ENCODE measurements at regions not wholly inside any gene's neighbourhood (a gene's known extent, or its start where the extent isn't known, plus 50 kb on each side); places are given as distances from the start of the nearest gene placed in this dataset.

- TF ChIP-seq CTCF (IDR thresholded peaks at IDR 0.05; ENCODE audit: low read length) (no peak), EZH2 (optimal IDR thresholded peaks at IDR 0.05; ENCODE audit: low read depth, low read length) (no peak)
Observed at GRCh38 chr2:150630587-150631235, 143.2 kb upstream of the RND3 start.
